ENCODE measurements at regions not wholly inside any gene's neighbourhood (a gene's known extent, or its start where the extent isn't known, plus 50 kb on each side); places are given as distances from the start of the nearest gene placed in this dataset.

GRCh38 chr10:4205113-4205512, 420.1 kb upstream of the KLF6 start:
- Histone ChIP-seq H3K9me2 (replicated peaks; ENCODE audit: low read length) (no peaks in the 10 kb centered on the region), H3K36me3 (ENCODE audit: low read depth, low read length) (no peaks in the 10 kb centered on the region), H3K4me3 (ENCODE audit: low read length) (no peak overlapping the region), H3K9ac (ENCODE audit: low read length) (no peak overlapping the region), H3F3A (ENCODE audit: low read length, unreplicated experiment) (no peaks in the 10 kb centered on the region), H3K27me3 (ENCODE audit: low read length) (no peaks in the 10 kb centered on the region), H3K9me3 (ENCODE audit: low read length) (no peaks in the 10 kb centered on the region), H3K27ac (ENCODE audit: low read length) (no peak overlapping the region), H4K20me1 (ENCODE audit: low read length) (no peaks in the 10 kb centered on the region), H2AFZ (ENCODE audit: low read length) (no peak overlapping the region), H3K4me2 (ENCODE audit: low read length) (no peak overlapping the region), H3K79me2 (ENCODE audit: low read length) (no peaks in the 10 kb centered on the region), H3K4me1 (ENCODE audit: insufficient read depth, low read length) (no peaks in the 10 kb centered on the region)
- ChIA-PET CTCF (no interaction called here), POLR2A (ENCODE audit: unreplicated experiment) (interaction anchor here (0.6 kb wide), 2 partner anchors 13 to 562 kb away, joined by 3 to 4 read pairs; no protein-coding TSS in a partner anchor)
- intact Hi-C loops (cut with micrococcal nuclease) = no loop called here
- DNase-seq (no peak), ATAC-seq (no peak; the same call in 1 of the 2 replicates)
- BruUV-seq (replicated peaks) = no TSS peak
- TF ChIP-seq EZH2 (IDR thresholded peaks at IDR 0.05; ENCODE audit: low read length, unreplicated experiment) (no peak), EZH2phosphoT487 (IDR thresholded peaks at IDR 0.05; ENCODE audit: borderline replicate concordance, low read length) (no peak), CTCF (conservative IDR thresholded peaks at IDR 0.05; ENCODE audit: low read depth, low read length) (no peak)

DNA sequence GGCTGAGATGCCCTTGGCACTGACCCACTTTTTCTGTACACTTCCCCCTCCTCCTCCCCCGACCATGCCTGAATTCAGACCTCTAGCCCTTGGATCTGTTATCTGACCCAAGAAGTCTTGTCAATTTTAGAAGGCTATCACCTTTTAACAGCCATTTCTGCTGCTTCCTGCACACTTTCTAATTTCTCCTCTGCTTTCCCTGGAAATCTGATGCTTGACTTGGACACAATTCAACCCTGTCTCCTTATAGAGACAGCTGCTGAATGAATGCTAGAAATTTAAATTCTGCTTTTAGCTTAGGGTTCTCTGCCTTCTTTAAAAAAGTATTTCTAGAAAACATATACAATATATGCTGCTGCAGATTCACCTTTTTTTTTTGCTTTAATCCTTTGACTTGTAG, 417.9 kb upstream of the KLF6 start:
- H3K4me1 ChIP-seq (ENCODE audit: insufficient read depth, low read length) = no peaks in the 10 kb centered on the region
- no peak overlapping the region for H2AFZ ChIP-seq (ENCODE audit: low read length)
- intact Hi-C loops (cut with micrococcal nuclease) = no loop called here
- no peaks in the 10 kb centered on the region for H3K27me3 ChIP-seq (ENCODE audit: low read length)
- no peaks in the 10 kb centered on the region for H3F3A ChIP-seq (ENCODE audit: low read length, unreplicated experiment)
- no peak overlapping the region for H3K4me2 ChIP-seq (ENCODE audit: low read length)
- no peak overlapping the region for H3K9ac ChIP-seq (ENCODE audit: low read length)
- no TSS peak for BruUV-seq (replicated peaks)
- no peaks in the 10 kb centered on the region for H3K9me2 ChIP-seq (replicated peaks; ENCODE audit: low read length)
- DNase-seq (no peak), ATAC-seq (no peak)
- POLR2A ChIA-PET (ENCODE audit: unreplicated experiment) = no interaction called here
- no peaks in the 10 kb centered on the region for H4K20me1 ChIP-seq (ENCODE audit: low read length)
- no peak overlapping the region for H3K27ac ChIP-seq (ENCODE audit: low read length)
- CTCF ChIA-PET = no interaction called here
- no peaks in the 10 kb centered on the region for H3K36me3 ChIP-seq (ENCODE audit: low read depth, low read length)
- TF ChIP-seq CTCF (conservative IDR thresholded peaks at IDR 0.05; ENCODE audit: low read depth, low read length) = no peak
- TF ChIP-seq EZH2phosphoT487 (IDR thresholded peaks at IDR 0.05; ENCODE audit: borderline replicate concordance, low read length) = no peak
- no peak for TF ChIP-seq EZH2 (IDR thresholded peaks at IDR 0.05; ENCODE audit: low read length, unreplicated experiment)
- no peaks in the 10 kb centered on the region for H3K79me2 ChIP-seq (ENCODE audit: low read length)
- no peaks in the 10 kb centered on the region for H3K9me3 ChIP-seq (ENCODE audit: low read length)
- no peak overlapping the region for H3K4me3 ChIP-seq (ENCODE audit: low read length)

- Histone ChIP-seq H3K9me2 (replicated peaks; ENCODE audit: low read length) (no peaks in the 10 kb centered on the region), H3F3A (ENCODE audit: low read length, unreplicated experiment) (no peaks in the 10 kb centered on the region), H3K9me3 (ENCODE audit: low read length) (no peaks in the 10 kb centered on the region), H3K27ac (ENCODE audit: low read length) (no peak overlapping the region), H3K4me1 (ENCODE audit: insufficient read depth, low read length) (no peaks in the 10 kb centered on the region), H3K36me3 (ENCODE audit: low read depth, low read length) (no peaks in the 10 kb centered on the region), H4K20me1 (ENCODE audit: low read length) (no peaks in the 10 kb centered on the region), H3K27me3 (ENCODE audit: low read length) (no peaks in the 10 kb centered on the region), H3K9ac (ENCODE audit: low read length) (no peak overlapping the region), H3K79me2 (ENCODE audit: low read length) (no peaks in the 10 kb centered on the region), H3K4me3 (ENCODE audit: low read length) (no peak overlapping the region), H2AFZ (ENCODE audit: low read length) (no peak overlapping the region), H3K4me2 (ENCODE audit: low read length) (no peak overlapping the region)
- ATAC-seq (no peak), DNase-seq (no peak)
- no TSS peak for BruUV-seq (replicated peaks)
- TF ChIP-seq CTCF (conservative IDR thresholded peaks at IDR 0.05; ENCODE audit: low read depth, low read length) = no peak
- no peak for TF ChIP-seq EZH2 (IDR thresholded peaks at IDR 0.05; ENCODE audit: low read length, unreplicated experiment)
- no peak for TF ChIP-seq EZH2phosphoT487 (IDR thresholded peaks at IDR 0.05; ENCODE audit: borderline replicate concordance, low read length)
- intact Hi-C loops (cut with micrococcal nuclease) = no loop called here
- POLR2A ChIA-PET (ENCODE audit: unreplicated experiment) = no interaction called here
- CTCF ChIA-PET = no interaction called here
Measured at GRCh38 chr10:4201866-4202825, 417.1 kb upstream of the KLF6 start.

Measured in PC-3 (cell line).